ENCODE measurements at regions not wholly inside any gene's neighbourhood (a gene's known extent, or its start where the extent isn't known, plus 50 kb on each side); places are given as distances from the start of the nearest gene placed in this dataset.

- no peaks in the 10 kb centered on the region for H3K9me3 ChIP-seq
- WGBS, 3 donors, result 68 to 85% (median 83%) methylated on average over 4 of the region's 4 CpGs
- intact Hi-C loops (cut with DNase I), result no loop called here
Observed at GRCh38 chr2:180625006-180625844, 355.2 kb upstream of the UBE2E3 start.

GRCh38 chr2:180621941-180622918, 358.2 kb upstream of the UBE2E3 start:
- no peaks in the 10 kb centered on the region for H3K27me3 ChIP-seq
- WGBS, 3 donors, result 61 to 77% (median 72%) methylated on average over 3 of the region's 3 CpGs
- H3K36me3 ChIP-seq, result no peaks in the 10 kb centered on the region
- no peaks in the 10 kb centered on the region for H3K4me1 ChIP-seq (ENCODE audit: insufficient read depth)
- no peak for TF ChIP-seq EP300 (IDR thresholded peaks at IDR 0.05)
- TF ChIP-seq POLR2A (IDR thresholded peaks at IDR 0.05), result no peak
- TF ChIP-seq CTCF (IDR thresholded peaks at IDR 0.05), result no peak
- no peaks in the 10 kb centered on the region for H3K9me3 ChIP-seq
- intact Hi-C loops (cut with DNase I), result no loop called here
- H3K27ac ChIP-seq, result no peak overlapping the region
- no peak overlapping the region for H3K4me3 ChIP-seq
- no peak for DNase-seq

More at GRCh38 chr2:180625006-180625844, 355.2 kb upstream of the UBE2E3 start:
- no peaks in the 10 kb centered on the region for H3K4me1 ChIP-seq (ENCODE audit: insufficient read depth)
- no peak overlapping the region for H3K27ac ChIP-seq
- TF ChIP-seq CTCF (IDR thresholded peaks at IDR 0.05) (no peak), POLR2A (IDR thresholded peaks at IDR 0.05) (no peak), EP300 (IDR thresholded peaks at IDR 0.05) (no peak)
- H3K4me3 ChIP-seq, result no peak overlapping the region
- no peak for DNase-seq
- H3K27me3 ChIP-seq, result no peaks in the 10 kb centered on the region
- H3K36me3 ChIP-seq, result no peaks in the 10 kb centered on the region

GRCh38 chr2:180621366-180621765, 359.0 kb upstream of the UBE2E3 start:
- H3K4me1 ChIP-seq (ENCODE audit: insufficient read depth), result no peaks in the 10 kb centered on the region
- no peaks in the 10 kb centered on the region for H3K27me3 ChIP-seq
- H3K4me3 ChIP-seq, result no peak overlapping the region
- intact Hi-C loops (cut with DNase I), result no loop called here
- DNase-seq, result no peak
- TF ChIP-seq POLR2A (IDR thresholded peaks at IDR 0.05) (no peak), EP300 (IDR thresholded peaks at IDR 0.05) (no peak), CTCF (IDR thresholded peaks at IDR 0.05) (no peak)
- H3K9me3 ChIP-seq, result no peaks in the 10 kb centered on the region
- H3K36me3 ChIP-seq, result no peaks in the 10 kb centered on the region
- no peak overlapping the region for H3K27ac ChIP-seq

DNA sequence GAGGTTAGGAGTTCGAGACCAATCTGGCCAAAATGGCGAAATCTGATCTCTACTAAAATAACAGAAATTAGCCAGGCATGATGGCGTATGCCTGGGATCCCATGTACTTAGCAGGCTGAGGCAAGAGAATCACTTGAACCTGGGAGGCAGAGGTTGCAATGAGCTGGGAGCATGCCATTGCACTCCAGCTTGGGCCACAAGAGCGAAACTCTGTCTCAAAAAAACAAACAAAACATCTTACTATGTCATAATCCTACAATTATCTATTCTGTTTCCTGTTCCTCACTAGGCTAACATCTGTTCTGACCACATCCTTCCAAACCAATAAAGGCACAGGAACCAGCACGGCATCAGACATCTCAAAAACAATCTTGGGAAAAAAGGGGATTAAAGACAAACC, 361.8 kb upstream of the UBE2E3 start:
- Histone ChIP-seq H3K36me3 (no peaks in the 10 kb centered on the region), H3K27me3 (no peaks in the 10 kb centered on the region), H3K9me3 (no peaks in the 10 kb centered on the region), H3K4me3 (no peak overlapping the region), H3K4me1 (ENCODE audit: insufficient read depth) (no peaks in the 10 kb centered on the region), H3K27ac (no peak overlapping the region)
- intact Hi-C loops (cut with DNase I), result no loop called here
- TF ChIP-seq CTCF (IDR thresholded peaks at IDR 0.05), result no peak
- no peak for TF ChIP-seq EP300 (IDR thresholded peaks at IDR 0.05)
- no peak for TF ChIP-seq POLR2A (IDR thresholded peaks at IDR 0.05)
- no peak for DNase-seq
- 85 to 90% (median 87%) methylated on average over 5 of the region's 5 CpGs for WGBS, 3 donors
